Gastroesophageal sphincter (tissue), 4 donors: ENCODE measurements at regions not wholly inside any gene's neighbourhood (a gene's known extent, or its start where the extent isn't known, plus 50 kb on each side); places are given as distances from the start of the nearest gene placed in this dataset.

Experiments
- ATAC-seq: fragments of 150-250 bp; one replicate; pipeline ENCODE4 v1.9.1; 2016; ENCODE audit warnings: mild to moderate bottlenecking, moderate library complexity
- H3K27ac ChIP-seq, 4 donors: fragments of 200-600 bp; sonication (generic) in 3 of 4; 1 replicate in 3 of 4; 2 replicates in 1 of 4; pipeline ENCODE4 v1.5.1; 2016 to 2019
- H3K27me3 ChIP-seq: fragments of 200-600 bp; sonication (generic); one replicate; pipeline ENCODE4 v1.5.1; 2019
- H3K36me3 ChIP-seq, 2 donors: fragments of 200-600 bp; sonication (generic); one replicate each; pipeline ENCODE4 v1.5.1; 2019; ENCODE audit warnings: control low read depth in 1 of 2
- H3K4me1 ChIP-seq, 3 donors: fragments of 200-600 bp; sonication (generic); 1 replicate in 2 of 3; 2 replicates in 1 of 3; pipeline ENCODE4 v1.5.1; 2016 to 2019; ENCODE audit warnings: control low read depth in 2 of 3
- H3K4me3 ChIP-seq, 2 donors: fragments of 200-600 bp; sonication (generic); one replicate each; pipeline ENCODE4 v1.5.1; 2019; ENCODE audit warnings: mild to moderate bottlenecking in 1 of 2, moderate library complexity in 1 of 2
- H3K9me3 ChIP-seq, 3 donors: fragments of 200-600 bp; sonication (generic); one replicate each; pipeline ENCODE4 v1.5.1; 2017 to 2019; ENCODE audit warnings: control low read depth in 2 of 3
- EP300 ChIP-seq: sonication (generic); formaldehyde crosslinking; IDR thresholded peaks from one replicate; pipeline ENCODE4 v1.6.1; 2017; ENCODE audit warnings: antibody characterized with exemption, mild to moderate bottlenecking
- POLR2A ChIP-seq, 2 donors: fragments of 450-650 bp; IDR thresholded peaks; one replicate each; pipeline ENCODE4 v1.6.1; 2017; ENCODE audit warnings: antibody characterized with exemption in 2 of 2, mild to moderate bottlenecking in 2 of 2, moderate library complexity in 1 of 2
- POLR2AphosphoS5 ChIP-seq: sonication (generic); formaldehyde crosslinking; IDR thresholded peaks from one replicate; pipeline ENCODE4 v1.6.1; 2017; ENCODE audit warnings: antibody characterized with exemption
- WGBS, 2 donors: methylation state at CpG; one replicate each; pipeline ENCODE4 v1.1.5; 2018; ENCODE audit warnings: low coverage in 1 of 2; 5-methylcytosine and 5-hydroxymethylcytosine counted together
- TF ChIP-seq, protein P1 (sequence below), 4 experiments: fragments of 200-600 bp in 2 of 4; fragments of 450-650 bp in 2 of 4; sonication (generic) in 1 of 4; IDR thresholded peaks; one replicate each; pipeline ENCODE4 v1.5.1; 2017 to 2019; ENCODE audit warnings: antibody characterized with exemption in 4 of 4, mild to moderate bottlenecking in 2 of 4, moderate library complexity in 2 of 4

- no peak overlapping the region for H3K4me3 ChIP-seq
- TF ChIP-seq EP300 (no peak), POLR2A (IDR thresholded peaks at IDR 0.05) (no peak), POLR2AphosphoS5 (no peak)
- TF ChIP-seq, protein P1, sequence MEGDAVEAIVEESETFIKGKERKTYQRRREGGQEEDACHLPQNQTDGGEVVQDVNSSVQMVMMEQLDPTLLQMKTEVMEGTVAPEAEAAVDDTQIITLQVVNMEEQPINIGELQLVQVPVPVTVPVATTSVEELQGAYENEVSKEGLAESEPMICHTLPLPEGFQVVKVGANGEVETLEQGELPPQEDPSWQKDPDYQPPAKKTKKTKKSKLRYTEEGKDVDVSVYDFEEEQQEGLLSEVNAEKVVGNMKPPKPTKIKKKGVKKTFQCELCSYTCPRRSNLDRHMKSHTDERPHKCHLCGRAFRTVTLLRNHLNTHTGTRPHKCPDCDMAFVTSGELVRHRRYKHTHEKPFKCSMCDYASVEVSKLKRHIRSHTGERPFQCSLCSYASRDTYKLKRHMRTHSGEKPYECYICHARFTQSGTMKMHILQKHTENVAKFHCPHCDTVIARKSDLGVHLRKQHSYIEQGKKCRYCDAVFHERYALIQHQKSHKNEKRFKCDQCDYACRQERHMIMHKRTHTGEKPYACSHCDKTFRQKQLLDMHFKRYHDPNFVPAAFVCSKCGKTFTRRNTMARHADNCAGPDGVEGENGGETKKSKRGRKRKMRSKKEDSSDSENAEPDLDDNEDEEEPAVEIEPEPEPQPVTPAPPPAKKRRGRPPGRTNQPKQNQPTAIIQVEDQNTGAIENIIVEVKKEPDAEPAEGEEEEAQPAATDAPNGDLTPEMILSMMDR (IDR thresholded peaks at IDR 0.05): no peak
- H3K4me1 ChIP-seq: no peaks in the 10 kb centered on the region
- no peak overlapping the region for H3K27ac ChIP-seq
- H3K36me3 ChIP-seq: no peaks in the 10 kb centered on the region
- no peaks in the 10 kb centered on the region for H3K27me3 ChIP-seq
- no peaks in the 10 kb centered on the region for H3K9me3 ChIP-seq
- no peak for ATAC-seq
- 50 to 64% methylated on average over 3 to 4 of the region's 4 CpGs for WGBS, 2 donors
These were observed 107.4 kb downstream of the HES1 start for GRCh38 chr3:194243172-194243837.

GRCh38 chr3:194244167-194244566 is 107.0 kb downstream of the CPN2 start:
- no peak overlapping the region for H3K27ac ChIP-seq
- WGBS, 2 donors: 72 to 73% methylated on average over 5 to 6 of the region's 6 CpGs
- no peaks in the 10 kb centered on the region for H3K36me3 ChIP-seq
- H3K9me3 ChIP-seq: no peaks in the 10 kb centered on the region
- TF ChIP-seq POLR2A (IDR thresholded peaks at IDR 0.05): no peak
- TF ChIP-seq, protein P1 (IDR thresholded peaks at IDR 0.05): no peak
- TF ChIP-seq POLR2AphosphoS5: no peak
- TF ChIP-seq EP300: no peak
- peaks cover 0 to 3% (median 0%) of the 10 kb centered on the region in 3 donors for H3K4me1 ChIP-seq
- ATAC-seq: no peak
- H3K4me3 ChIP-seq: no peak overlapping the region
- H3K27me3 ChIP-seq: no peaks in the 10 kb centered on the region

DNA sequence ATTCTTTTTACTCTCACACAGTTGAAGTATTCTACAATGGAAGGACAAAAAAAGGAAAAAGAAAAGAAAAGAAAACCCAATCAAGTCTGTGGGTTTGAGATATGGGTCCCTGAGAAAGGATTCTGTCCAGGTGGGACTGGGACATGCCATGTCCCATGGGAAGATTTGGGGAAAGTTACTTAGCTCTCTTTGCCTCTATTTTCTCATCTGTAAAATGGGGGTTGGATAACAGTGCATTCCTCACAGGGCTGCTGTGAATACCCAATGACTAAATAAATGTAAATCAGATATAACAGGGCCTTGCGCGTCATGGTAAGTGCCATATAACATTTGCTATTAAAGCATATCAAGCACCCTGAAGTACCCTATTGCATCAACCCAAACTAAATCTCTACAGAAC is 105.7 kb downstream of the CPN2 start:
- TF ChIP-seq, protein P1 (IDR thresholded peaks at IDR 0.05): no peak
- TF ChIP-seq EP300: no peak
- no peak for TF ChIP-seq POLR2AphosphoS5
- TF ChIP-seq POLR2A (IDR thresholded peaks at IDR 0.05): no peak
- Histone ChIP-seq H3K4me3 (no peak overlapping the region), H3K9me3 (no peaks in the 10 kb centered on the region), H3K27me3 (no peaks in the 10 kb centered on the region), H3K27ac (no peak overlapping the region), H3K4me1 (peaks cover 0 to 16% (median 11%) of the 10 kb centered on the region in 3 donors), H3K36me3 (no peaks in the 10 kb centered on the region)
- WGBS, 2 donors: 97 to 100% methylated on average over 2 of the region's 2 CpGs
- no peak for ATAC-seq

- H3K4me1 ChIP-seq: peaks cover 0 to 22% (median 17%) of the 10 kb centered on the region in 3 donors
- H3K27me3 ChIP-seq: no peaks in the 10 kb centered on the region
- 73% methylated on average over 2 of the region's 4 CpGs; no CpG with 5 or more reads in 1 of the 2 donors for WGBS, 2 donors
- H3K36me3 ChIP-seq: no peaks in the 10 kb centered on the region
- no peak overlapping the region for H3K4me3 ChIP-seq
- no peak overlapping the region for H3K27ac ChIP-seq
- ATAC-seq: no peak
- no peaks in the 10 kb centered on the region for H3K9me3 ChIP-seq
- no peak for TF ChIP-seq POLR2A (IDR thresholded peaks at IDR 0.05)
- no peak for TF ChIP-seq POLR2AphosphoS5
- TF ChIP-seq, protein P1 (IDR thresholded peaks at IDR 0.05): no peak
- no peak for TF ChIP-seq EP300
These were observed 105.1 kb downstream of the CPN2 start for GRCh38 chr3:194245975-194246561.
